GM19452 (cell line): ENCODE measurements at regions not wholly inside any gene's neighbourhood (a gene's known extent, or its start where the extent isn't known, plus 50 kb on each side); places are given as distances from the start of the nearest gene placed in this dataset.

Experiments used
- ATAC-seq: cut with Tn5 transposase; IDR thresholded peaks from one replicate; pipeline ENCODE4 v1.9.1; 2021; ENCODE audit not compliant: unreplicated experiment

GRCh38 chr11:15723966-15724365 lies 609.2 kb downstream of the INSC start:
- ATAC-seq = no peak

GRCh38 chr11:15724601-15725000 lies 609.9 kb downstream of the INSC start:
- no peak for ATAC-seq

- ATAC-seq = no peak
Measured at GRCh38 chr11:15725246-15725645, 610.5 kb downstream of the INSC start.

DNA sequence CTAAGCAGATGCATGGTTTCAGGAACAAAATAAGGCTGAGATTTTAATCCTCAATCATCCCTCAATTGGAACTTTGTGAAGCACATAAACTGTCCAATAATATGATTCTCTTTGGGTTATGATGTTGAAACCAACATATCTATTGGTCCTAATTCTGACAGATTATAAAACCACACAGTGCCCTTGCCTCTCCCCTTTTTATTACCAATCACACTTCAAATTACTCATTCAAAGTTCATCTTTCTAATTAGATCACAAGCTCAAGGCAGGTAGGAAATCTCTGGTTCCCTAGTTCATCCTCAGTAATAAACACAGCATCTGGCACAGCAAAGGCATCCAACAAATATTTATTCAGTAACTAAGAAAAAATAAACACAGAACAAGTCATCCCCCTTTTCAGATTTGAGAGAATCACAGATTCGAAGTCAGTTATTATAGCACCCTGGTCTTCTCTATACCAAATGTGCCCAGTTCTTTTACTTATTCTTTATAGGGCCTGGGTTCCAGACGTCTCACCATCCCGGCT lies 611.6 kb downstream of the INSC start:
- no peak for ATAC-seq

- no peak for ATAC-seq
Measured at GRCh38 chr11:15726893-15727519, 612.3 kb downstream of the INSC start.

GRCh38 chr11:15727520-15727914 lies 612.8 kb downstream of the INSC start:
- no peak for ATAC-seq

DNA sequence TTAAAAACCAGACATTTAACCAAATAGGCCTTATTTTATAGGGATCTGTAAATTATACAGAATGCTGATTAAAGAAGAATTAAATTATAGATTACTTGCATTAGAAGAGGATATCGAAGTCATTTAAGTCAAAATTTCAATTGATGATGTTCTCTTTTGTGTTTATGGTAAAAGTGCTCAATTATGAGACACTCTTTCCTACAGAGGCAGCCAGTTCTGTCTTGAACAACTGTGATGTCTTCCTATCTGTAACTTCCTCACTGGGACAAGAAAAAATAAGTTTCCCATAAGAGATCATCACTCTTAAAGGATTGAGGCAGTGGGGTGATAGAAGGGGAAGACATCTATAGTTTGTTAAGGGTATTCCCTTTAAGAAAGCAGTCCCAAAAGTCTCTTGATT lies 613.5 kb downstream of the INSC start:
- no peak for ATAC-seq

GRCh38 chr11:15730263-15730994 lies 615.7 kb downstream of the INSC start:
- ATAC-seq = no peak

- ATAC-seq = no peak
Measured at GRCh38 chr11:15730995-15731385, 616.3 kb downstream of the INSC start.

- no peak for ATAC-seq
Measured at GRCh38 chr11:15735706-15736105, 620.6 kb downstream of the SOX6 start.

DNA sequence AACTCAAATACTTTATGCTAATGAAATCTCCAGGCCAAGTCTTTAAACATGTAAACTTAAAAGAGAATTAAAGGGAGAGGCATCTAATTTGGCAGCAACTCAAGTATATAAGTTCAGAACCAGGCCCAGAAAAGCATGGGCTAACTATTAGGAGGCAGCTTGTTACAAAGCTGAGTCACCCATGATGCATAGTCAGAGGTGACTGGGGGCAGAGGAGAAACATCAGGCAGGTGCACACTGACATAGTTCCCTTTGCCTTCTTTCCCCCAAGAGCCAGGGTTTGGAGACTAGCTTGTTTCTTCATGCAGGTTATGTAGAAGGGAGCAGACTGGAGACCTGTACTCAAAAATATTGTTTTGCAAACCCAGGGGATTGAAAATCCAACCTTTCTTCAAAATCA lies 619.0 kb downstream of the SOX6 start:
- ATAC-seq = no peak

GRCh38 chr11:15738931-15739330 lies 617.4 kb downstream of the SOX6 start:
- ATAC-seq = no peak

DNA sequence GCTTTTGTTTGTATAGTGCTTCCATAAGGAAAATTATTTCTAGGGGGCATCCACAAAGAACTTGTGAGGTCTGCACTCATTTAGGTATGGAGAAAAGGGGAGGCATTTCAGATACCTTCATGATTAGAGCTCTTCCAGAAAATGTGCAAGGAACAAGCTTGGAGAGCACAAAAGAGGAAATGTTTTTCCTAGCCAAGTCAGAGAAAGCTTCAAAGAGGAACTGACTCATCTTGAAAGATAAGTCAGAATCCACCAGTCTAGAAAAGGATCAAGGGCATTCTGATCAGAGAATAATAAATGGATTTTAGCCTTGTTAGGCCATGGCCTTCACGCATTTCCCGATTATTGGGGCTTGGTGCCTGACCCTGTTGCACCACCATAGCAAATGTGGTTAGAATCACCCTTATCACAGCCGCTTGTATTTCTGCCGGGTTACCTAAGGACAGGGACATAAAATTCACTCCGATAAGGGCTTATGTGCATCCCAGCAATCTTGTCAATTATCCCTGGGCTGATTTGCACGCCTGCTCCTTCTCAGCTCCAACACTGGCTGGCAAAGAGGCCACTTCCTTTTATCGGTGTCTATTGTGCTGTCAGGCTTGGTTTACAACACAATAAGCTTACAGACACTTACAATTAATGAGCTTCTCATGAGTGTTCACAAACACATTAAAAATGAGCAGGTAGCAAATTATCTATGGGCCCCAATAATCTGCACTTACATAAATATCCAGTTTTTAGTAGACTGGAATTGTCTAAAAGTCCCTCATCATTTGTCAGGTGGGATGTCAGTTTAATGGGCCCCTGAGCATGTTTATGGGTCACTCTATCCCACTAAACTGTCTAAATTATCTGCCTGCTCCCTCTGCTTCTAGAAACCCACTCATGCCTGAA lies 613.5 kb downstream of the SOX6 start:
- ATAC-seq = no peak

DNA sequence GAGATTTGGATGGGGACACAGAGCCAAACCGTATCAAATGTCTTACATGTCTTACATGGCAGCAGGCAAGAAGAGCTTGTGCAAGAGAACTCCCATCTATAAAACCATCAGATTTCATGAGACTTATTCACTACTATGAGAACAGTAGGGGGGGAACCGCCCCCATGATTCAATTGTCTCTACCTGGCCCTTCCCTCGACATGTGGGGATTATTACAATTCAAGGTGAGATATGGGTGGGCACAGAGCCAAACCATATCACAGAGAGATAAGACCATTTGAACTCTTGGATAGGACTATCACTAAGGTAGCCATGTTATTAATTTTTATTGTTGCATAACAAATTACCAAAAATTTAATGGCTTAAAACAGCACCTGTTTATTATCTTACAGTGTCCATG lies 611.7 kb downstream of the SOX6 start:
- ATAC-seq = no peak

DNA sequence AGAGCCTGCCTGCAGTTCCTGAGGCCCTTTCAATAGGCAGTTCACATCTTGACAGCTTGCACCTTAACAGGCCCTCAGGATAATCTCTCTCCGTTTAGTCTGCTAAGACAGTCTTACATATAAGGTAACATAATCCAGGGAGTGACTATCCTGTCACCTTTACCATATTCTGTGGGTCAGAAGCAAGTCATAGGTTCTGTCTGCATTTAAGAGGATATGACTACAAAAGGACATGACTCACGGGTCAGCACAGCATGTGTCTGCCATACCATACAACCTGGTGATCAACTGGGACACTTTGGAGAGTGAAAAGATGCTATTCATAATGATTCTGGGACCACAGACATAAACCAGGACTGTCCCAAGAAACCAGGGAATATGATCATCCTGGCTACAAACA lies 611.1 kb downstream of the SOX6 start:
- ATAC-seq = no peak

GRCh38 chr11:15747671-15748070 lies 608.7 kb downstream of the SOX6 start:
- no peak for ATAC-seq

DNA sequence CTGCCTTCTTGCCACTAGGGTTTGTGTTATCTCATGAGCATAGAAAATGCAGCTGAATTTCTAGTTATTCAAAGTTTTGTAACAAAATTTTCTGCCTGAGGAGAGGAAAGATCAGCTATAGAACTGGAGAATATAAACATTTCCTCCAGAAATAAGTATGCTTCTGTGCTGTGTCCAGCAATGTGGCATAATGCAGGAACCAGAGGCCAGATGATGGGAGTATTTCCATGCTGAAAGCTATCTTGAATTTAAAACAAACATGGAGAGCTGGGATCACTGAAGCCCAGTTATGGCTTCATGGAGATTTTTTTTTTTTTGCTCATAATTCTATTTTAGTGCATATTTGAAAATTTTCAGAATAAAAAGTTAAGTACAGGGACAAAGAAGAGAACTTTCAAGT lies 608.2 kb downstream of the SOX6 start:
- no peak for ATAC-seq

- ATAC-seq = no peak
Measured at GRCh38 chr11:15748741-15749140, 607.6 kb downstream of the SOX6 start.

DNA sequence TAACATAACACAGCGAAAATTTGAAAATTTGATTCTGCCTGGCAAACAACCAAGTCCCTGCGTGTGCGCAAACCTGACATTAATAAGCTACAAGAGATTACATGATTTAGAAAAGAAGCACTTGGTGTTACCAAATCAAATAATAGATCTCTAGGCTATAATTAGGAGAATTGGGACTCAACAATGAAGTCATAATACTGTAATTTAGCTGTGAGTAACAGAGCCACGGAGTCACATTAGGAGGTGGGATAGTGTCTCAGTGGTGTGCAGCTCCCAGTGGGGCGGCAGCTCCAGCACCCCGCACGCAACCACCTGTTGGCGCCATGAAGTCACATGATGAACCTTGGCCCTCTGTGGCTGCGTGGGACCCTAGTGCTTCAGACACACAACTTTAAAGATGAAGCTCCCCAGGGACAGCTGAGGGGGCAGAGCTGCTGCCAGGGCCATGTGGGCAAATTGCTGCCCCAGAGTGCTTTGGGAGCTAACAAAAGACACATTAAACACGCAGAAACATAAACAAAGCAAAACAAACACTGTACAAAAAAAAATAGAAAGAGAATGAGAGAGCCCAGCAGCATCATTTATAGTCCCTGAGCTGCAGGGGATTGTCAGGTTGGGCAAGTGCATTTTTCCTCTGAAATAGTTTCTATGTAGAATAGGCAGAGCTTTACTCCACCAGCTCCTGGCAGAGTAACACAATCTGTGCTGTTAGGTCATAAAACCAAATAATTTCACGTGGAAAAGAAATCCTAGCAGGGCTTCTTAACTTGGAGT lies 605.6 kb downstream of the SOX6 start:
- ATAC-seq = no peak

DNA sequence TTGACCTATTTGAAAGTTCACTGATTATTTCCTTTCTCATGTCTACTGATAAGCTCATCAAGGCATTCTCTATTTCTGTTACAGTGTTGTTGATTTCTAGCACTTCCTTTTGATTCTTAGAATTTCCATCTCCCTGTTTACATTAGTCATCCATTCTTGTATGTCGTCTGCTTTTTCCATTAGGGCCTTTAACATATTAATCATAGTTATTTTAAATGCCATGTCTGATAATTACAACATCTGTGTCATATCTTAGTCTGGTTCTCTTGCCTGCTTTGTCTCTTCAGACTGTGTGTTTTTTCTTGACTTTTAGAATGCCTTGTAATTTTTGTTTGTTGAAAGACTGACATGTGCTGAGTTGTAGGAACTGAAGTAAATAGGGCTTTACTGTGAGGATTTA lies 602.1 kb downstream of the SOX6 start:
- ATAC-seq = no peak
